IMR-90 (cell line): ENCODE measurements at regions not wholly inside any gene's neighbourhood (a gene's known extent, or its start where the extent isn't known, plus 50 kb on each side); places are given as distances from the start of the nearest gene placed in this dataset.

Source experiments
- ATAC-seq: fragments of 200-7000 bp; cut with Tn5 transposase; 2 replicates; pipeline ENCODE4 v1.9.1; 2020; ENCODE audit warnings: low read depth, mild to moderate bottlenecking, moderate library complexity
- BruUV-seq: library from RNA; stranded (reverse); fragments of 400-500 nt; replicated peaks from 2 replicates; lab custom pipeline; 2021; lab: Mats Ljungman, UMichigan
- CTCF ChIA-PET: fragments of 300-600 bp; formaldehyde crosslinking; extraction: SDS; loops from one replicate; lab custom pipeline; 2021; ENCODE audit warnings: antibody characterized with exemption; lab: Yijun Ruan, JAX
- POLR2A ChIA-PET: fragments of 300-600 bp; sonication (Branson Sonifier 250); formaldehyde crosslinking; loops from one replicate; lab custom pipeline; 2022; ENCODE audit warnings: antibody characterized with exemption; ENCODE audit not compliant: unreplicated experiment; lab: Charles Lee
- DNase-seq: peaks from one replicate; pipeline ENCODE4 v3.0.0; 2013
- H2AFZ ChIP-seq: replicated peaks from 2 replicates; pipeline ENCODE3; 2013; ENCODE audit warnings: low read length, mild to moderate bottlenecking; ENCODE audit not compliant: poor library complexity
- H2AK5ac ChIP-seq: 2 replicates; pipeline ENCODE4 v1.6.1; 2013; ENCODE audit warnings: low read depth, low read length, inconsistent platforms
- H2AK9ac ChIP-seq: replicated peaks from 2 replicates; pipeline ENCODE3; 2013; ENCODE audit warnings: mild to moderate bottlenecking, low read depth, low read length, moderate library complexity; ENCODE audit not compliant: poor library complexity
- H2BK120ac ChIP-seq: 2 replicates; pipeline ENCODE4 v1.6.1; 2013; ENCODE audit warnings: low read depth, low read length, inconsistent platforms
- H2BK15ac ChIP-seq: 3 replicates; pipeline ENCODE4 v1.6.1; 2013; ENCODE audit warnings: low read depth, low read length, inconsistent platforms
- H2BK20ac ChIP-seq: 2 replicates; pipeline ENCODE4 v1.6.1; 2013; ENCODE audit warnings: low read depth, mild to moderate bottlenecking, inconsistent platforms, low read length, moderate library complexity
- H2BK5ac ChIP-seq: 2 replicates; pipeline ENCODE4 v1.6.1; 2013; ENCODE audit warnings: mild to moderate bottlenecking, low read depth, low read length, inconsistent platforms; ENCODE audit not compliant: poor library complexity, severe bottlenecking
- H3K14ac ChIP-seq: replicated peaks from 2 replicates; pipeline ENCODE4 v1.6.1; 2013; ENCODE audit warnings: low read depth, low read length, inconsistent platforms
- H3K18ac ChIP-seq: 2 replicates; pipeline ENCODE4 v1.6.1; 2013; ENCODE audit warnings: low read depth, low read length, control low read depth
- H3K23ac ChIP-seq: 2 replicates; pipeline ENCODE4 v1.6.1; 2013; ENCODE audit warnings: low read depth, low read length, inconsistent platforms
- H3K27ac ChIP-seq: 2 replicates; pipeline ENCODE4 v1.5.1; 2013; ENCODE audit warnings: mild to moderate bottlenecking, control low read depth, low read length; ENCODE audit not compliant: insufficient read depth
- H3K27me3 ChIP-seq: 2 replicates; pipeline ENCODE4 v1.6.1; 2013; ENCODE audit warnings: low read length; ENCODE audit not compliant: control insufficient read depth, insufficient read depth
- H3K36me3 ChIP-seq: 2 replicates; pipeline ENCODE4 v1.6.1; 2013; ENCODE audit warnings: low read length, mixed read lengths; ENCODE audit not compliant: control insufficient read depth, insufficient read depth
- H3K4ac ChIP-seq: 2 replicates; pipeline ENCODE4 v1.6.1; 2013; ENCODE audit warnings: low read depth, low read length, inconsistent platforms
- H3K4me1 ChIP-seq: 2 replicates; pipeline ENCODE4 v1.6.1; 2013; ENCODE audit warnings: low read length, mixed read lengths; ENCODE audit not compliant: control insufficient read depth, insufficient read depth
- H3K4me2 ChIP-seq: 2 replicates; pipeline ENCODE4 v1.6.1; 2013; ENCODE audit warnings: low read depth, mild to moderate bottlenecking, control low read depth, low read length, moderate library complexity
- H3K4me3 ChIP-seq: 2 replicates; pipeline ENCODE4 v1.5.1; 2013; ENCODE audit warnings: low read depth, mild to moderate bottlenecking, control low read depth, low read length, moderate library complexity; ENCODE audit not compliant: insufficient read depth
- H3K56ac ChIP-seq: 2 replicates; pipeline ENCODE4 v1.6.1; 2013; ENCODE audit warnings: low read length, inconsistent platforms; ENCODE audit not compliant: insufficient read depth; ENCODE audit errors: extremely low read depth
- H3K79me1 ChIP-seq, 2 experiments: 2 replicates each; pipeline ENCODE4 v1.6.1; 2013; ENCODE audit warnings: low read length in 2 of 2, inconsistent platforms in 1 of 2, low read depth in 1 of 2
- H3K9ac ChIP-seq: 2 replicates; pipeline ENCODE4 v1.6.1; 2013; ENCODE audit warnings: low read depth, low read length, control low read depth
- H3K9me1 ChIP-seq: 2 replicates; pipeline ENCODE4 v1.6.1; 2013; ENCODE audit warnings: low read length, inconsistent platforms; ENCODE audit not compliant: insufficient read depth
- H3K9me3 ChIP-seq: 2 replicates; pipeline ENCODE4 v1.6.1; 2013; ENCODE audit warnings: low read length; ENCODE audit not compliant: control insufficient read depth, insufficient read depth
- H4K20me1 ChIP-seq: 2 replicates; pipeline ENCODE4 v1.6.1; 2013; ENCODE audit warnings: low read length, inconsistent platforms; ENCODE audit not compliant: insufficient read depth
- H4K5ac ChIP-seq: 2 replicates; pipeline ENCODE4 v1.6.1; 2013; ENCODE audit warnings: mild to moderate bottlenecking, low read depth, low read length, control low read depth
- H4K8ac ChIP-seq, 2 experiments: 2 replicates each; pipeline ENCODE4 v1.6.1; 2013; ENCODE audit warnings: low read depth in 2 of 2, low read length in 2 of 2, control low read depth in 1 of 2, inconsistent platforms in 1 of 2
- H4K91ac ChIP-seq: 2 replicates; pipeline ENCODE4 v1.6.1; 2013; ENCODE audit warnings: low read depth, low read length, inconsistent platforms; ENCODE audit not compliant: insufficient read depth
- BHLHE40 ChIP-seq: fragments of 150-350 bp; IDR thresholded peaks from 2 replicates; pipeline ENCODE4 v1.6.1; 2016; ENCODE audit warnings: mild to moderate bottlenecking, low read depth, low read length
- CEBPB ChIP-seq: IDR thresholded peaks from 2 replicates; pipeline ENCODE4 v1.6.1; 2012; ENCODE audit warnings: low read depth, low read length, improper control_type of control experiment
- CHD1 ChIP-seq: IDR thresholded peaks from 2 replicates; pipeline ENCODE4 v1.6.1; 2012; ENCODE audit warnings: low read depth, low read length, improper control_type of control experiment
- FOS ChIP-seq: fragments of 150-350 bp; IDR thresholded peaks from 2 replicates; pipeline ENCODE4 v1.6.1; 2016; ENCODE audit warnings: low read depth, low read length
- MAFK ChIP-seq: IDR thresholded peaks from 2 replicates; pipeline ENCODE4 v1.6.1; 2012; ENCODE audit warnings: low read depth, low read length, improper control_type of control experiment
- MAZ ChIP-seq: IDR thresholded peaks from 2 replicates; pipeline ENCODE4 v1.6.1; 2012; ENCODE audit warnings: low read depth, mild to moderate bottlenecking, low read length, improper control_type of control experiment, moderate library complexity, borderline replicate concordance
- MXI1 ChIP-seq: IDR thresholded peaks from 2 replicates; pipeline ENCODE4 v1.6.1; 2012; ENCODE audit warnings: low read depth, mild to moderate bottlenecking, low read length, moderate library complexity, borderline replicate concordance
- NFE2L2 ChIP-seq: fragments of 150-350 bp; IDR thresholded peaks from 2 replicates; pipeline ENCODE4 v1.6.1; 2016; ENCODE audit warnings: low read depth, mild to moderate bottlenecking, low read length
- RAD21 ChIP-seq: IDR thresholded peaks from 2 replicates; pipeline ENCODE4 v1.6.1; 2012; ENCODE audit warnings: low read length, improper control_type of control experiment
- RCOR1 ChIP-seq: IDR thresholded peaks from 2 replicates; pipeline ENCODE4 v1.6.1; 2012; ENCODE audit warnings: mild to moderate bottlenecking, low read length, improper control_type of control experiment; ENCODE audit not compliant: insufficient replicate concordance
- RFX5 ChIP-seq: IDR thresholded peaks from 2 replicates; pipeline ENCODE4 v1.8.0; 2012; ENCODE audit warnings: low read depth, mild to moderate bottlenecking, low read length, moderate library complexity
- USF2 ChIP-seq: fragments of 150-350 bp; IDR thresholded peaks from 2 replicates; pipeline ENCODE4 v1.6.1; 2017; ENCODE audit warnings: mild to moderate bottlenecking, antibody characterized with exemption, low read length, low read depth
- WGBS, 2 experiments: methylation state at CpG; one replicate each; pipeline versions ENCODE4 v1.1.5 to v1.1.7; 2013; ENCODE audit warnings: missing lambda C conversion rate in 2 of 2; ENCODE audit not compliant: insufficient read length in 1 of 2; ENCODE audit errors: extremely low coverage in 2 of 2; 5-methylcytosine and 5-hydroxymethylcytosine counted together
- dilution Hi-C: fragments of 300-500 bp; cut with HindIII; formaldehyde crosslinking; loops from one replicate; pipeline ENCODE4 v1.14.3; 2018; ENCODE audit warnings: low sequenced_read_pairs; ENCODE audit not compliant: unreplicated experiment
- in situ Hi-C: fragments of 300-500 bp; cut with MboI; formaldehyde crosslinking; loops from 3 replicates; pipeline ENCODE4 v1.14.3; 2019; ENCODE audit warnings: low sequenced_read_pairs, inconsistent platforms, mixed read lengths
- intact Hi-C: fragments of 100-400 bp; cut with micrococcal nuclease; formaldehyde crosslinking; loops from 2 replicates; pipeline ENCODE4 v1.10.0; 2022
- TF ChIP-seq, protein P1 (sequence below): conservative IDR thresholded peaks from 2 replicates; pipeline ENCODE4 v1.5.1; 2012; ENCODE audit warnings: mild to moderate bottlenecking, low read depth, low read length, improper control_type of control experiment

- TF ChIP-seq CEBPB (no peak), RAD21 (no peak), NFE2L2 (no peak), FOS (no peak), MXI1 (no peak), MAZ (no peak), CHD1 (no peak), RCOR1 (no peak), BHLHE40 (no peak), RFX5 (no peak), USF2 (no peak), MAFK (no peak)
- TF ChIP-seq, protein P1, sequence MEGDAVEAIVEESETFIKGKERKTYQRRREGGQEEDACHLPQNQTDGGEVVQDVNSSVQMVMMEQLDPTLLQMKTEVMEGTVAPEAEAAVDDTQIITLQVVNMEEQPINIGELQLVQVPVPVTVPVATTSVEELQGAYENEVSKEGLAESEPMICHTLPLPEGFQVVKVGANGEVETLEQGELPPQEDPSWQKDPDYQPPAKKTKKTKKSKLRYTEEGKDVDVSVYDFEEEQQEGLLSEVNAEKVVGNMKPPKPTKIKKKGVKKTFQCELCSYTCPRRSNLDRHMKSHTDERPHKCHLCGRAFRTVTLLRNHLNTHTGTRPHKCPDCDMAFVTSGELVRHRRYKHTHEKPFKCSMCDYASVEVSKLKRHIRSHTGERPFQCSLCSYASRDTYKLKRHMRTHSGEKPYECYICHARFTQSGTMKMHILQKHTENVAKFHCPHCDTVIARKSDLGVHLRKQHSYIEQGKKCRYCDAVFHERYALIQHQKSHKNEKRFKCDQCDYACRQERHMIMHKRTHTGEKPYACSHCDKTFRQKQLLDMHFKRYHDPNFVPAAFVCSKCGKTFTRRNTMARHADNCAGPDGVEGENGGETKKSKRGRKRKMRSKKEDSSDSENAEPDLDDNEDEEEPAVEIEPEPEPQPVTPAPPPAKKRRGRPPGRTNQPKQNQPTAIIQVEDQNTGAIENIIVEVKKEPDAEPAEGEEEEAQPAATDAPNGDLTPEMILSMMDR: no peak
- Histone ChIP-seq H3K9ac (no peak overlapping the region), H4K91ac (no peak overlapping the region), H2BK15ac (no peak overlapping the region), H3K18ac (no peak overlapping the region), H3K23ac (no peak overlapping the region), H3K4me3 (no peak overlapping the region), H2BK5ac (no peak overlapping the region), H3K27ac (no peak overlapping the region), H2AFZ (no peak overlapping the region), H3K27me3 (peaks cover 28% of the 10 kb centered on the region), H3K14ac (no peak overlapping the region), H4K5ac (no peak overlapping the region), H2BK20ac (no peak overlapping the region), H3K4me2 (no peak overlapping the region), H3K9me3 (no peaks in the 10 kb centered on the region), H2AK9ac (no peak overlapping the region), H3K36me3 (no peaks in the 10 kb centered on the region), H3K4me1 (no peaks in the 10 kb centered on the region), H2BK120ac (no peak overlapping the region), H3K9me1 (no peaks in the 10 kb centered on the region), H4K8ac (no peak overlapping the region), H4K20me1 (no peaks in the 10 kb centered on the region), H2AK5ac (no peak overlapping the region), H3K79me1 (no peaks in the 10 kb centered on the region), H3K4ac (no peak overlapping the region), H3K56ac (no peak overlapping the region)
- ChIA-PET POLR2A (no interaction called here), CTCF (no interaction called here)
- no TSS peak for BruUV-seq
- intact Hi-C loops: no loop called here
- DNase-seq (no peak), ATAC-seq (no peak)
- in situ Hi-C loops: no loop called here
- dilution Hi-C loops: no loop called here
- no CpG with 5 or more reads among the region's 2 CpGs for WGBS, 2 experiments
Measured at GRCh38 chr5:74414228-74414627, 226.3 kb downstream of the ENC1 start.
